GM23338 (cell line): ENCODE measurements at regions not wholly inside any gene's neighbourhood (a gene's known extent, or its start where the extent isn't known, plus 50 kb on each side); places are given as distances from the start of the nearest gene placed in this dataset.

Source experiments
- ATAC-seq: fragments of 200-7000 bp; cut with Tn5 transposase; 3 replicates; pipeline ENCODE4 v1.9.1; 2020
- DNase-seq: peaks from one replicate; pipeline ENCODE4 v3.0.0-alpha.2; 2015; ENCODE audit warnings: low spot score
- H2AFZ ChIP-seq: fragments of 200-600 bp; sonication (generic); 2 replicates; pipeline ENCODE4 v1.8.0; 2016; ENCODE audit warnings: antibody characterized with exemption, mild to moderate bottlenecking, moderate library complexity
- H3F3A ChIP-seq: fragments of 200-600 bp; sonication (generic); replicated peaks from 2 replicates; pipeline ENCODE4 v1.8.0; 2017; ENCODE audit warnings: antibody characterized with exemption, mixed run types, low read depth
- H3K27ac ChIP-seq: fragments of 200-600 bp; sonication (generic); 2 replicates; pipeline ENCODE4 v1.6.1; 2016; ENCODE audit warnings: low read depth
- H3K27me3 ChIP-seq: fragments of 200-600 bp; sonication (generic); 2 replicates; pipeline ENCODE4 v1.8.0; 2016; ENCODE audit warnings: mild to moderate bottlenecking, mixed run types, moderate library complexity; ENCODE audit not compliant: insufficient read depth
- H3K36me3 ChIP-seq: fragments of 200-600 bp; sonication (generic); 2 replicates; pipeline ENCODE4 v1.8.0; 2016; ENCODE audit warnings: mild to moderate bottlenecking; ENCODE audit not compliant: insufficient read depth
- H3K4me1 ChIP-seq: fragments of 200-600 bp; sonication (generic); 2 replicates; pipeline ENCODE4 v1.8.0; 2016; ENCODE audit warnings: mild to moderate bottlenecking, moderate library complexity; ENCODE audit not compliant: insufficient read depth
- H3K4me2 ChIP-seq: fragments of 200-600 bp; sonication (generic); 2 replicates; pipeline ENCODE4 v1.7.1; 2017; ENCODE audit warnings: mixed run types
- H3K4me3 ChIP-seq: fragments of 200-600 bp; sonication (generic); 2 replicates; pipeline ENCODE4 v1.6.1; 2016; ENCODE audit warnings: mixed run types
- H3K79me2 ChIP-seq: fragments of 200-600 bp; sonication (generic); replicated peaks from 2 replicates; pipeline ENCODE4 v1.8.0; 2017; ENCODE audit warnings: mild to moderate bottlenecking; ENCODE audit not compliant: insufficient read depth
- H3K9me2 ChIP-seq: fragments of 200-600 bp; sonication (generic); 2 replicates; pipeline ENCODE4 v1.8.0; 2017; ENCODE audit not compliant: insufficient read depth
- H4K20me1 ChIP-seq: fragments of 200-600 bp; sonication (generic); replicated peaks from 2 replicates; pipeline ENCODE4 v1.8.0; 2017; ENCODE audit warnings: mild to moderate bottlenecking; ENCODE audit not compliant: insufficient read depth
- H3K27ac Mint-ChIP-seq: 2 replicates; pipeline ENCODE4 v1.8.0; 2020; ENCODE audit warnings: inconsistent platforms, mild to moderate bottlenecking, moderate library complexity, mixed read lengths
- H3K27me3 Mint-ChIP-seq: 3 replicates; pipeline ENCODE4 v1.8.0; 2022; ENCODE audit warnings: low read depth, mild to moderate bottlenecking, moderate library complexity, mixed read lengths, inconsistent platforms; ENCODE audit not compliant: insufficient read depth, poor library complexity
- H3K36me3 Mint-ChIP-seq: 3 replicates; pipeline ENCODE4 v1.8.0; 2021; ENCODE audit warnings: low read depth, mild to moderate bottlenecking, inconsistent platforms, moderate library complexity, mixed read lengths
- H3K4me1 Mint-ChIP-seq: 3 replicates; pipeline ENCODE4 v1.8.0; 2020; ENCODE audit warnings: mild to moderate bottlenecking, inconsistent platforms, mixed read lengths
- H3K4me3 Mint-ChIP-seq: 3 replicates; pipeline ENCODE4 v1.8.0; 2021; ENCODE audit warnings: moderate library complexity, mild to moderate bottlenecking, inconsistent platforms, mixed read lengths
- H3K9me3 Mint-ChIP-seq: 3 replicates; pipeline ENCODE4 v1.8.0; 2020; ENCODE audit warnings: moderate library complexity, mild to moderate bottlenecking, inconsistent platforms, mixed read lengths
- CREB1 ChIP-seq: fragments of 250-450 bp; sonication (Bioruptor Pico); IDR thresholded peaks from 2 replicates; pipeline ENCODE4 v1.5.0; 2020; ENCODE audit warnings: low read depth, mild to moderate bottlenecking, moderate library complexity
- ETS1 ChIP-seq: IDR thresholded peaks from 2 replicates; pipeline ENCODE4 v1.6.1; 2016; ENCODE audit warnings: antibody characterized with exemption
- EZH2phosphoT487 ChIP-seq: fragments of 200-600 bp; sonication (generic); IDR thresholded peaks from one replicate; pipeline ENCODE4 v1.8.1; 2018; ENCODE audit warnings: antibody characterized with exemption; ENCODE audit not compliant: unreplicated experiment
- NANOG ChIP-seq: IDR thresholded peaks from 2 replicates; pipeline ENCODE4 v1.6.1; 2016; ENCODE audit warnings: antibody characterized with exemption, borderline replicate concordance
- POLR2AphosphoS5 ChIP-seq: IDR thresholded peaks from 2 replicates; pipeline ENCODE4 v1.6.1; 2016; ENCODE audit warnings: antibody characterized with exemption, low read depth
- REST ChIP-seq: IDR thresholded peaks from one replicate; pipeline ENCODE4 v1.6.1; 2018; ENCODE audit warnings: antibody characterized with exemption; ENCODE audit not compliant: unreplicated experiment
- ZNF331 ChIP-seq: fragments of 250-450 bp; sonication (Bioruptor Pico); IDR thresholded peaks from 2 replicates; pipeline ENCODE4 v1.5.0; 2020; ENCODE audit warnings: low read depth, mild to moderate bottlenecking, moderate library complexity
- ZNF462 ChIP-seq: fragments of 250-450 bp; sonication (Bioruptor Pico); IDR thresholded peaks from 2 replicates; pipeline ENCODE4 v1.5.0; 2020; ENCODE audit warnings: mild to moderate bottlenecking, moderate library complexity

- TF ChIP-seq ZNF462 (no peak), CREB1 (no peak), EZH2phosphoT487 (no peak), REST (no peak), POLR2AphosphoS5 (no peak), ZNF331 (CRISPR knock-in tag) (no peak)
Measured at GRCh38 chr1:234681990-234682389, 72.0 kb upstream of the IRF2BP2 start (continued).

GRCh38 chr1:234681065-234681464 is 71.1 kb upstream of the IRF2BP2 start:
- H3K27me3 ChIP-seq, result no peaks in the 10 kb centered on the region
- H3K36me3 Mint-ChIP-seq, result peaks cover 5% of the 10 kb centered on the region; the same call in 2 of the 3 replicates
- no peak overlapping the region for H3K4me3 Mint-ChIP-seq
- no peaks in the 10 kb centered on the region for H4K20me1 ChIP-seq
- no peak for ATAC-seq
- no peaks in the 10 kb centered on the region for H3K27me3 Mint-ChIP-seq
- peaks cover 14% of the 10 kb centered on the region for H3K4me1 Mint-ChIP-seq
- peaks cover 7% of the 10 kb centered on the region; the same call in 2 of the 3 replicates for H3K9me3 Mint-ChIP-seq
- no peak overlapping the region for H3K4me2 ChIP-seq
- H3K9me2 ChIP-seq, result no peaks in the 10 kb centered on the region
- no peaks in the 10 kb centered on the region for H3F3A ChIP-seq
- H3K27ac ChIP-seq, result no peak overlapping the region
- H3K4me3 ChIP-seq, result no peak overlapping the region
- no peaks in the 10 kb centered on the region for H3K36me3 ChIP-seq
- TF ChIP-seq NANOG (no peak), ETS1 (no peak), REST (no peak)
- no peak overlapping the region for H3K27ac Mint-ChIP-seq
- no peak for DNase-seq
- no peaks in the 10 kb centered on the region for H3K79me2 ChIP-seq
- peaks cover 13% of the 10 kb centered on the region for H3K4me1 ChIP-seq
- no peak overlapping the region for H2AFZ ChIP-seq
